ENCODE measurements at regions not wholly inside any gene's neighbourhood (a gene's known extent, or its start where the extent isn't known, plus 50 kb on each side); places are given as distances from the start of the nearest gene placed in this dataset.

- TF ChIP-seq MXI1 (conservative IDR thresholded peaks at IDR 0.05; ENCODE audit: poor library complexity, severe bottlenecking) (no peak), EP300 (conservative IDR thresholded peaks at IDR 0.05; ENCODE audit: poor library complexity, severe bottlenecking) (no peak), POLR2AphosphoS5 (IDR thresholded peaks at IDR 0.05) (no peak), SMC3 (conservative IDR thresholded peaks at IDR 0.05; ENCODE audit: poor library complexity) (no peak), TAF1 (IDR thresholded peaks at IDR 0.05; ENCODE audit: low read depth) (no peak), RAD21 (conservative IDR thresholded peaks at IDR 0.05) (no peak), CTCF (IDR thresholded peaks at IDR 0.05; ENCODE audit: poor library complexity, severe bottlenecking) (no peak), EZH2 (IDR thresholded peaks at IDR 0.05; ENCODE audit: borderline replicate concordance, insufficient read depth, low read length, poor library complexity, severe bottlenecking) (no peak)
- TF ChIP-seq, protein P1, sequence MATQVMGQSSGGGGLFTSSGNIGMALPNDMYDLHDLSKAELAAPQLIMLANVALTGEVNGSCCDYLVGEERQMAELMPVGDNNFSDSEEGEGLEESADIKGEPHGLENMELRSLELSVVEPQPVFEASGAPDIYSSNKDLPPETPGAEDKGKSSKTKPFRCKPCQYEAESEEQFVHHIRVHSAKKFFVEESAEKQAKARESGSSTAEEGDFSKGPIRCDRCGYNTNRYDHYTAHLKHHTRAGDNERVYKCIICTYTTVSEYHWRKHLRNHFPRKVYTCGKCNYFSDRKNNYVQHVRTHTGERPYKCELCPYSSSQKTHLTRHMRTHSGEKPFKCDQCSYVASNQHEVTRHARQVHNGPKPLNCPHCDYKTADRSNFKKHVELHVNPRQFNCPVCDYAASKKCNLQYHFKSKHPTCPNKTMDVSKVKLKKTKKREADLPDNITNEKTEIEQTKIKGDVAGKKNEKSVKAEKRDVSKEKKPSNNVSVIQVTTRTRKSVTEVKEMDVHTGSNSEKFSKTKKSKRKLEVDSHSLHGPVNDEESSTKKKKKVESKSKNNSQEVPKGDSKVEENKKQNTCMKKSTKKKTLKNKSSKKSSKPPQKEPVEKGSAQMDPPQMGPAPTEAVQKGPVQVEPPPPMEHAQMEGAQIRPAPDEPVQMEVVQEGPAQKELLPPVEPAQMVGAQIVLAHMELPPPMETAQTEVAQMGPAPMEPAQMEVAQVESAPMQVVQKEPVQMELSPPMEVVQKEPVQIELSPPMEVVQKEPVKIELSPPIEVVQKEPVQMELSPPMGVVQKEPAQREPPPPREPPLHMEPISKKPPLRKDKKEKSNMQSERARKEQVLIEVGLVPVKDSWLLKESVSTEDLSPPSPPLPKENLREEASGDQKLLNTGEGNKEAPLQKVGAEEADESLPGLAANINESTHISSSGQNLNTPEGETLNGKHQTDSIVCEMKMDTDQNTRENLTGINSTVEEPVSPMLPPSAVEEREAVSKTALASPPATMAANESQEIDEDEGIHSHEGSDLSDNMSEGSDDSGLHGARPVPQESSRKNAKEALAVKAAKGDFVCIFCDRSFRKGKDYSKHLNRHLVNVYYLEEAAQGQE (IDR thresholded peaks at IDR 0.05; ENCODE audit: borderline replicate concordance), result no peak
- H4K20me1 ChIP-seq (ENCODE audit: insufficient read depth), result no peaks in the 10 kb centered on the region
- H3F3A ChIP-seq (ENCODE audit: insufficient read depth, low read length, poor library complexity, severe bottlenecking), result no peaks in the 10 kb centered on the region
- H3K27ac ChIP-seq (ENCODE audit: low read length), result no peak overlapping the region
- H3K27me3 ChIP-seq (ENCODE audit: insufficient read depth, low read depth, low read length), result no peaks in the 10 kb centered on the region
- no peaks in the 10 kb centered on the region for H3K9me3 ChIP-seq (ENCODE audit: low read length)
- H3K4me3 ChIP-seq (ENCODE audit: low read length), result no peak overlapping the region
- no peak overlapping the region for H3K9ac ChIP-seq (ENCODE audit: low read length)
- H3K9me2 ChIP-seq (ENCODE audit: insufficient read depth, low read length), result no peaks in the 10 kb centered on the region
- no peak overlapping the region for H3K4me2 ChIP-seq (ENCODE audit: low read length)
- H3K36me3 ChIP-seq (ENCODE audit: insufficient read depth, low read length), result no peaks in the 10 kb centered on the region
- no peak overlapping the region for H2AFZ ChIP-seq (ENCODE audit: low read depth, low read length)
- peaks cover 38% of the 10 kb centered on the region for H3K79me2 ChIP-seq (replicated peaks; ENCODE audit: insufficient read depth, low read length)
Measured at GRCh38 chr3:159859836-159860235, 128.8 kb upstream of the IL12A start.

GRCh38 chr3:159860269-159861116 is 128.1 kb upstream of the IL12A start:
- Histone ChIP-seq H3F3A (ENCODE audit: insufficient read depth, low read length, poor library complexity, severe bottlenecking) (no peaks in the 10 kb centered on the region), H3K36me3 (ENCODE audit: insufficient read depth, low read length) (no peaks in the 10 kb centered on the region), H3K9me3 (ENCODE audit: low read length) (no peaks in the 10 kb centered on the region), H3K27me3 (ENCODE audit: insufficient read depth, low read depth, low read length) (no peaks in the 10 kb centered on the region), H3K4me3 (ENCODE audit: low read length) (no peak overlapping the region), H3K79me2 (replicated peaks; ENCODE audit: insufficient read depth, low read length) (peaks cover 44% of the 10 kb centered on the region), H3K9me2 (ENCODE audit: insufficient read depth, low read length) (no peaks in the 10 kb centered on the region), H4K20me1 (ENCODE audit: insufficient read depth) (no peaks in the 10 kb centered on the region), H3K27ac (ENCODE audit: low read length) (no peak overlapping the region), H3K4me2 (ENCODE audit: low read length) (no peak overlapping the region), H3K9ac (ENCODE audit: low read length) (no peak overlapping the region), H2AFZ (ENCODE audit: low read depth, low read length) (no peak overlapping the region)
- no peak for TF ChIP-seq EZH2 (IDR thresholded peaks at IDR 0.05; ENCODE audit: borderline replicate concordance, insufficient read depth, low read length, poor library complexity, severe bottlenecking)
- no peak for TF ChIP-seq RAD21 (conservative IDR thresholded peaks at IDR 0.05)
- TF ChIP-seq EP300 (conservative IDR thresholded peaks at IDR 0.05; ENCODE audit: poor library complexity, severe bottlenecking), result no peak
- TF ChIP-seq SMC3 (conservative IDR thresholded peaks at IDR 0.05; ENCODE audit: poor library complexity), result no peak
- no peak for TF ChIP-seq CTCF (IDR thresholded peaks at IDR 0.05; ENCODE audit: poor library complexity, severe bottlenecking)
- no peak for TF ChIP-seq POLR2AphosphoS5 (IDR thresholded peaks at IDR 0.05)
- no peak for TF ChIP-seq MXI1 (conservative IDR thresholded peaks at IDR 0.05; ENCODE audit: poor library complexity, severe bottlenecking)
- no peak for TF ChIP-seq TAF1 (IDR thresholded peaks at IDR 0.05; ENCODE audit: low read depth)
- TF ChIP-seq, protein P1 (IDR thresholded peaks at IDR 0.05; ENCODE audit: borderline replicate concordance), result no peak

Data from neural cell (in vitro differentiated cells).